T-helper 2 cell (primary cell): ENCODE measurements at regions not wholly inside any gene's neighbourhood (a gene's known extent, or its start where the extent isn't known, plus 50 kb on each side); places are given as distances from the start of the nearest gene placed in this dataset.

ENCODE experiments used
- DNase-seq, 5 experiments: peaks; one replicate each; pipeline versions ENCODE4 v3.0.0 to v3.0.0-alpha.2; 2012 to 2022

GRCh38 chr1:112319371-112320040 lies 76.5 kb upstream of the CTTNBP2NL start:
- no peak for DNase-seq

GRCh38 chr1:112320058-112320457 lies 76.0 kb upstream of the CTTNBP2NL start:
- DNase-seq: no peak

GRCh38 chr1:112322018-112322417 lies 74.0 kb upstream of the CTTNBP2NL start:
- DNase-seq: no peak

GRCh38 chr1:112322983-112323678 lies 72.9 kb upstream of the CTTNBP2NL start:
- DNase-seq: no peak

- no peak for DNase-seq
Observed at GRCh38 chr1:112325504-112325903, 70.5 kb upstream of the CTTNBP2NL start.

- no peak for DNase-seq
Observed at GRCh38 chr1:112328600-112328999, 67.4 kb upstream of the CTTNBP2NL start.

GRCh38 chr1:112332176-112333150 lies 63.6 kb upstream of the CTTNBP2NL start:
- DNase-seq: no peak

GRCh38 chr1:112335351-112335750 lies 60.7 kb upstream of the CTTNBP2NL start:
- DNase-seq: no peak

- peak in 1 of 5 experiments; percentile 16 for DNase-seq
Observed at GRCh38 chr1:112337028-112337531, 58.9 kb upstream of the CTTNBP2NL start.

- DNase-seq: no peak
Observed at GRCh38 chr1:112341986-112342385, 54.0 kb upstream of the CTTNBP2NL start.

GRCh38 chr1:112342558-112342957 lies 53.5 kb upstream of the CTTNBP2NL start:
- no peak for DNase-seq

- DNase-seq: peak in 2 of 5 experiments; percentile 26 to 84
Observed at GRCh38 chr1:112344754-112345423, 51.1 kb upstream of the CTTNBP2NL start.
